ENCODE measurements at regions not wholly inside any gene's neighbourhood (a gene's known extent, or its start where the extent isn't known, plus 50 kb on each side); places are given as distances from the start of the nearest gene placed in this dataset.

- TF ChIP-seq POLR2A (IDR thresholded peaks at IDR 0.05; ENCODE audit: insufficient read depth in 1 of 2, low read depth in 2 of 2, low read length in 2 of 2): no peak
- TF ChIP-seq ISL2 (CRISPR knock-in tag; IDR thresholded peaks at IDR 0.05): no peak
- no peak for TF ChIP-seq SMYD3 (CRISPR knock-in tag; IDR thresholded peaks at IDR 0.05)
- no peak for TF ChIP-seq EP300 (IDR thresholded peaks at IDR 0.05; ENCODE audit: low read depth in 2 of 2, low read length in 2 of 2)
- TF ChIP-seq EP300 (CRISPR knock-in tag; IDR thresholded peaks at IDR 0.05; ENCODE audit: borderline replicate concordance): no peak
- TF ChIP-seq ESRRA (CRISPR knock-in tag; IDR thresholded peaks at IDR 0.05; ENCODE audit: low read depth): no peak
- no peak for TF ChIP-seq IRF9 (CRISPR knock-in tag; IDR thresholded peaks at IDR 0.05; ENCODE audit: borderline replicate concordance)
These were observed 103.1 kb upstream of the KAZN start for GRCh38 chr1:14495381-14495780.
